Activated naive CD8-positive, alpha-beta T cell treated with anti-CD3 and anti-CD28 coated beads, Interleukin-2, amount 10 ng/mL, durations not matched to agents 7 days and 5 days (primary cell): ENCODE measurements at regions not wholly inside any gene's neighbourhood (a gene's known extent, or its start where the extent isn't known, plus 50 kb on each side); places are given as distances from the start of the nearest gene placed in this dataset.

Experiments used
- ATAC-seq: fragments of 150-1000 bp; cut with Tn5 transposase; one replicate; pipeline ENCODE4 v1.10.0; 2021; ENCODE audit warnings: low read depth, moderate library complexity
- POLR2A ChIA-PET: fragments of 350-600 bp; sonication (Branson Sonifier 250); formaldehyde crosslinking; loops from one replicate; lab custom pipeline; 2021; ENCODE audit warnings: antibody characterized with exemption; lab: Charles Lee
- DNase-seq: peaks from one replicate; pipeline ENCODE4 v3.0.0; 2021
- H3K27ac Mint-ChIP-seq: one replicate; pipeline ENCODE4 v1.8.0; 2022; ENCODE audit warnings: mild to moderate bottlenecking, mixed read lengths
- H3K27me3 Mint-ChIP-seq: one replicate; pipeline ENCODE4 v1.8.0; 2022; ENCODE audit warnings: mild to moderate bottlenecking, moderate library complexity, mixed read lengths
- H3K36me3 Mint-ChIP-seq: one replicate; pipeline ENCODE4 v1.8.0; 2021; ENCODE audit warnings: mild to moderate bottlenecking, mixed read lengths
- H3K4me1 Mint-ChIP-seq: one replicate; pipeline ENCODE4 v1.8.0; 2021; ENCODE audit warnings: mixed read lengths
- H3K4me3 Mint-ChIP-seq: one replicate; pipeline ENCODE4 v1.8.0; 2022; ENCODE audit warnings: mild to moderate bottlenecking, moderate library complexity, mixed read lengths
- H3K9me3 Mint-ChIP-seq: one replicate; pipeline ENCODE4 v1.8.0; 2021; ENCODE audit warnings: mixed read lengths

DNA sequence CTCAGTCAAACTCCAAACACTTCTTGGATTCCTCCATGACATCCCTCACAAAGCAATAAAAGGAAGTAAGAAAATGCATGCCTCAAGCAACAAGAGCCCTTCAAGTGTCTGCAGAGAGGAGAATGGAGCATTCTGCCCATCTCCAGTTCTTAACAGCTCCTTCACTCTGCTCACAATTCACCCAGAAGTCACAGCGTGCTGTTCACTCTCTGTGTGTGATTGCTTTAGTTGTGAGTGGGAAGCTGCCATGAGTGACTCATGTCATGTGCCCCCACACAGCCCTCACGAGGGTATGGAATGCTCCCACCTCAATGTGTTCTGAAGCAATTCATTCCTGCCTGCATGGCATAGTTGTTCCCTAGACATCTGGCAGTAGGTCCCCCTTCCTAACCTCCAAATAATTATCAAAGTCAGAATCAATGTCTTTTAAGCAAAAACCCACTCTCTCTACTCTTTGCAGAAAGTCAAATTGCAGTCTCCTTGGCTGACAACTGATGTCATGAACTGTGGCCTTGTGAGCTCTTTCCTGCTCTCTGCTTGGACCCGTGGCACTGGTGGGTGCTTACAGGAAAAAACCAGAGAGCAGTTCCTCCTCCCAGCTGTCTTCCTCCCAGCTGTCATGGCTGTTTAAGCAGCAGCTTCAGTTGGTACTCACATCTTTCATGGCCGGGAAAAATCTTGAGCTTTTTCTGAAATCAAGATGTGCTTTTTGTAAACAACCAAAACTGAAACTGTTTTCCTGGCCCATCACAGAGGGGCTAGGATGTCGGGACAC lies 112.1 kb upstream of the SPON1 start:
- no peaks in the 10 kb centered on the region for H3K36me3 Mint-ChIP-seq
- POLR2A ChIA-PET, result interaction anchor here (1.1 kb wide), 1 partner anchor 13 kb away, joined by 4 read pairs; no protein-coding TSS in a partner anchor
- DNase-seq (no peak), ATAC-seq (peak; percentile 42)
- H3K27me3 Mint-ChIP-seq, result peaks cover 10% of the 10 kb centered on the region
- no peak overlapping the region for H3K4me3 Mint-ChIP-seq
- H3K27ac Mint-ChIP-seq, result no peak overlapping the region
- no peaks in the 10 kb centered on the region for H3K9me3 Mint-ChIP-seq
- H3K4me1 Mint-ChIP-seq, result peaks cover 4% of the 10 kb centered on the region

GRCh38 chr11:13851691-13852090 lies 110.8 kb upstream of the SPON1 start:
- Mint-ChIP-seq H3K4me1 (peaks cover 4% of the 10 kb centered on the region), H3K27ac (no peak overlapping the region), H3K9me3 (no peaks in the 10 kb centered on the region), H3K4me3 (no peak overlapping the region), H3K27me3 (peaks cover 10% of the 10 kb centered on the region), H3K36me3 (no peaks in the 10 kb centered on the region)
- DNase-seq (no peak), ATAC-seq (no peak)
- POLR2A ChIA-PET, result no interaction called here

- no peaks in the 10 kb centered on the region for H3K9me3 Mint-ChIP-seq
- no peak for DNase-seq
- ATAC-seq, result no peak
- H3K36me3 Mint-ChIP-seq, result no peaks in the 10 kb centered on the region
- no peak overlapping the region for H3K27ac Mint-ChIP-seq
- H3K4me3 Mint-ChIP-seq, result no peak overlapping the region
- H3K4me1 Mint-ChIP-seq, result peaks cover 4% of the 10 kb centered on the region
- POLR2A ChIA-PET, result no interaction called here
- peaks cover 10% of the 10 kb centered on the region for H3K27me3 Mint-ChIP-seq
Measured at GRCh38 chr11:13852481-13852880, 110.0 kb upstream of the SPON1 start.

DNA sequence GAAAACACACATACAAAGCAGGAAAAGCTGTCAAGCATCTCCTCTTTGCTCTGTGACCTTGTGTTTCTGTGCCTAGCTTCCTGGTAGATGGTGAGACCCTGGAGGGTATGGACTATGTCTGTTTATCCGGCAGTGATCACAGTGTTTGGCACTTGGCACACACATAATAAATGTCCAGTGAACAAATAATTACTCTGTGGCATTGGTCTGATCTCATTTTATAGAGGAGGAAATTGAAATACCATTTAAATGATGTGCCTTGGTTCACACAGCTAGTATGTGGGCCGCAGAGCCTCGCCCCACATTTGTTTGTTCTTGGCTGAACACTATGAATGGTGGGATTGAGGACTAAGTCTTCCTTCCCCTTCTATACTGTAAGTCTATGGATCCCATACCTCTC lies 104.7 kb upstream of the SPON1 start:
- H3K9me3 Mint-ChIP-seq, result peaks cover 5% of the 10 kb centered on the region
- no peak overlapping the region for H3K27ac Mint-ChIP-seq
- peaks cover 23% of the 10 kb centered on the region for H3K4me1 Mint-ChIP-seq
- no peak for DNase-seq
- POLR2A ChIA-PET, result no interaction called here
- peaks cover 3% of the 10 kb centered on the region for H3K36me3 Mint-ChIP-seq
- no peaks in the 10 kb centered on the region for H3K27me3 Mint-ChIP-seq
- no peak overlapping the region for H3K4me3 Mint-ChIP-seq
- ATAC-seq, result no peak

DNA sequence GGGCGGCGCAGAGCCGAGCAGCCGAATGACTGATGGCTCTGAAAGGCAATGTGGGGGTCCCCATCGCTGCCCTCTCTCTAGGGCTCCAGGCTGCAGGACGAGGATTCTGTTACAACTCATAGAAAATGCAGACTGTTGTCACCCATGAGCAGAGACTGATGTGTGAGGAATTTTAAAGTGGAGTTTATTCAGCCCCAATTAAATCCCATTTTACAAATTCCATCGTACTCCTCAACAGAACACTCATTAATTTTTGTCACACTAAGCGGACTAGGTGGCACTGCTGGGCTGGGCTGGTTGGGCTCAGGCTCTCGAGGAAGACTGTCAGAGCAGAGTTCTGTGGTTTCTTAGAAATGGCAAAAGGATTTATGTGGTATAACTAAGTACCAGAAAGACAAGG lies 102.6 kb upstream of the SPON1 start:
- POLR2A ChIA-PET, result no interaction called here
- DNase-seq, result no peak
- ATAC-seq, result peak; percentile 50
- H3K36me3 Mint-ChIP-seq, result peaks cover 3% of the 10 kb centered on the region
- no peak overlapping the region for H3K4me3 Mint-ChIP-seq
- H3K4me1 Mint-ChIP-seq, result peaks cover 26% of the 10 kb centered on the region
- no peak overlapping the region for H3K27ac Mint-ChIP-seq
- H3K9me3 Mint-ChIP-seq, result peaks cover 6% of the 10 kb centered on the region
- H3K27me3 Mint-ChIP-seq, result no peaks in the 10 kb centered on the region

- Mint-ChIP-seq H3K27me3 (no peaks in the 10 kb centered on the region), H3K27ac (no peak overlapping the region), H3K4me1 (peaks cover 26% of the 10 kb centered on the region), H3K4me3 (no peak overlapping the region), H3K36me3 (peaks cover 3% of the 10 kb centered on the region), H3K9me3 (peaks cover 6% of the 10 kb centered on the region)
- DNase-seq (no peak), ATAC-seq (peak; percentile 65)
- POLR2A ChIA-PET, result no interaction called here
Measured at GRCh38 chr11:13861411-13861810, 101.1 kb upstream of the SPON1 start.

DNA sequence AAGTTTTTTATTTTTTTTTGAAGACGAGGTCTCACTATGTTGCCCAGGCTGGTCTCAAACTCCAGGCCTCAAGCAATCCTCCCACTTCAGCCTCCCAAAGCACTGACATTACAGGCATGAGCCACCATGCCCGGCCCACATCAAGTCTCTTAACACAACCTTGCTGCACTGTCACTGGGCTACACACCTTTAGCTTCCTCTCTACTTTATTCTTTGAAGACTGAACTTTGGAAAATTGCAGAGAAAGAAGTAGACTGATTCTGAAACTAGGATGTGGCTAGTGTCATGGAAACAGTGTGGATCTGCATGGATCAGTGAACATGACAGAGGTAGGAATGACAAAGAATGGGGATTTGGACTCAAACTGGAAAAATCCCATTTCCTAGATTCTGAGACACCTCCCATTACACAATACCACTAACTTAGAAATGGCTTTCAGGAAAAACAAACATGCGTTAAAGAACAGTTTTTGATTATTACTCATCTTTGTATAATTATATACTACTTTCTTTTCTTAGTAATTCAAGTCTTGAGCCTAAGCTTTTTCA lies 99.6 kb upstream of the SPON1 start:
- peaks cover 6% of the 10 kb centered on the region for H3K9me3 Mint-ChIP-seq
- H3K4me3 Mint-ChIP-seq, result no peak overlapping the region
- ATAC-seq (no peak), DNase-seq (no peak)
- H3K36me3 Mint-ChIP-seq, result peaks cover 3% of the 10 kb centered on the region
- H3K27ac Mint-ChIP-seq, result no peak overlapping the region
- no peaks in the 10 kb centered on the region for H3K27me3 Mint-ChIP-seq
- POLR2A ChIA-PET, result interaction anchor here (1.2 kb wide), 1 partner anchor 13 kb away, joined by 4 read pairs; no protein-coding TSS in a partner anchor
- peaks cover 26% of the 10 kb centered on the region for H3K4me1 Mint-ChIP-seq

GRCh38 chr11:13868710-13869397 lies 93.7 kb upstream of the SPON1 start:
- POLR2A ChIA-PET, result interaction anchor here (1.5 to 1.8 kb wide), 2 partner anchors 57 to 72 kb away, joined by 4 to 6 read pairs; no protein-coding TSS in a partner anchor
- H3K4me3 Mint-ChIP-seq, result peak overlapping the region; percentile 66
- H3K4me1 Mint-ChIP-seq, result peaks cover 21% of the 10 kb centered on the region
- H3K27me3 Mint-ChIP-seq, result peaks cover 2% of the 10 kb centered on the region
- DNase-seq (no peak), ATAC-seq (peak; percentile 98)
- peaks cover 7% of the 10 kb centered on the region for H3K9me3 Mint-ChIP-seq
- H3K36me3 Mint-ChIP-seq, result peaks cover 6% of the 10 kb centered on the region
- H3K27ac Mint-ChIP-seq, result peak overlapping the region; percentile 94

DNA sequence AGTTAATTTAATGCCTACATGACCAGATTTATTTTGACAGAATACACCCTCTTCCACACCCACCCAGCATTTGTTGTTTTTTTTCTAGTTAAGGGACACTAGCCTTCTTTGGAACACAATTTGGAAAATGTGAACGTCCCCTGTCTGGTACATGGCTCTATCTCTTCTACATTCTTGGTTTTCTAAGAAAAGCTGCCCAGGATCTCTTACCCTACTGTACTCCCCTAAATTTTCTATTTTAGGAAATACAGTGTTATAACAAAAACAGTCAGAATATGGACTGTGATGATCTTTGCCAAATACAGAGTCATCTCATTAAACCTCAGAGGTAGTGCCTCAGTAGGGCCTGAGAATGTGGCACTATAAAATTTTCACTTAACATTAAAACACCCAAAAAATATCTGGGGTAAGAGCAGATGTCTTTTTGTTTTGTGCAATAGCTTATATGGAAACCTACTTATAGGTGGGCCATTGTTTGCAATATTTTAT lies 93.1 kb upstream of the SPON1 start:
- POLR2A ChIA-PET, result interaction anchor here (1.5 to 1.8 kb wide), 2 partner anchors 56 to 71 kb away, joined by 4 to 6 read pairs; no protein-coding TSS in a partner anchor
- H3K27me3 Mint-ChIP-seq, result peaks cover 2% of the 10 kb centered on the region
- H3K4me3 Mint-ChIP-seq, result peak overlapping the region; percentile 66
- DNase-seq, result no peak
- H3K4me1 Mint-ChIP-seq, result peaks cover 21% of the 10 kb centered on the region
- peaks cover 7% of the 10 kb centered on the region for H3K9me3 Mint-ChIP-seq
- peak; percentile 32 for ATAC-seq
- H3K36me3 Mint-ChIP-seq, result peaks cover 6% of the 10 kb centered on the region
- peak overlapping the region; percentile 94 for H3K27ac Mint-ChIP-seq

GRCh38 chr11:13874597-13874996 lies 87.9 kb upstream of the SPON1 start:
- Mint-ChIP-seq H3K27me3 (peaks cover 2% of the 10 kb centered on the region), H3K4me3 (no peak overlapping the region), H3K9me3 (peaks cover 10% of the 10 kb centered on the region), H3K4me1 (peaks cover 11% of the 10 kb centered on the region), H3K27ac (peak overlapping the region; percentile 3), H3K36me3 (peaks cover 6% of the 10 kb centered on the region)
- ATAC-seq (no peak), DNase-seq (no peak)
- POLR2A ChIA-PET, result no interaction called here

GRCh38 chr11:13875643-13876042 lies 86.9 kb upstream of the SPON1 start:
- DNase-seq (no peak), ATAC-seq (no peak)
- Mint-ChIP-seq H3K4me1 (peaks cover 8% of the 10 kb centered on the region), H3K27me3 (peaks cover 2% of the 10 kb centered on the region), H3K27ac (no peak overlapping the region), H3K4me3 (no peak overlapping the region), H3K9me3 (peaks cover 9% of the 10 kb centered on the region), H3K36me3 (peaks cover 6% of the 10 kb centered on the region)
- POLR2A ChIA-PET, result no interaction called here

GRCh38 chr11:13876423-13876822 lies 86.1 kb upstream of the SPON1 start:
- Mint-ChIP-seq H3K4me3 (no peak overlapping the region), H3K4me1 (peaks cover 5% of the 10 kb centered on the region), H3K27me3 (peaks cover 2% of the 10 kb centered on the region), H3K36me3 (peaks cover 2% of the 10 kb centered on the region), H3K27ac (no peak overlapping the region), H3K9me3 (peaks cover 5% of the 10 kb centered on the region)
- DNase-seq, result no peak
- POLR2A ChIA-PET, result no interaction called here
- no peak for ATAC-seq

DNA sequence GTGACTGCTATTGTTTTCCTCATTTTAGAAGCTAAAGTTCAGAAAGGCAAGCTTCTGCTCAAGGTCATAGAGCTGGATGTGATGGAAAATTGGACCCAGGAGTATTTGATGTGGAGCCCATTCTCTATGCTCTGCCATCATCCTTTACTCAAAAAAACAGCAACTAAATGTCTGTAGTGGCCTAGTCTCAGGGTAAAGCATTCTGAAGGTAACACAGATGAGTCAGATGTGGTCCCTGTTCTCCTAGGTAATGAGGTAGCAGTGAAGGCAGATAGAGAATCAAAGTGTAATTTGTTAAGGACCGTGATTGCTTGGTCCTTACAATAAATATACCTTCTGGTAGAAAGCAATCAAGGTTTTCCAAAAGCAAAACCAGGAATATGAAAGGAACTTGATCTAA lies 84.4 kb upstream of the SPON1 start:
- Mint-ChIP-seq H3K27ac (no peak overlapping the region), H3K27me3 (no peaks in the 10 kb centered on the region), H3K36me3 (no peaks in the 10 kb centered on the region), H3K4me3 (no peak overlapping the region), H3K4me1 (peaks cover 3% of the 10 kb centered on the region), H3K9me3 (peaks cover 3% of the 10 kb centered on the region)
- ATAC-seq (no peak), DNase-seq (no peak)
- POLR2A ChIA-PET, result no interaction called here
